HEK293T (cell line): ENCODE measurements at regions not wholly inside any gene's neighbourhood (a gene's known extent, or its start where the extent isn't known, plus 50 kb on each side); places are given as distances from the start of the nearest gene placed in this dataset.

Source experiments
- ELF4 ChIP-seq: fragments of 450-650 bp; IDR thresholded peaks from 2 replicates; pipeline ENCODE4 v1.6.1; 2017; ENCODE audit warnings: antibody characterized with exemption
- FOXK2 ChIP-seq: fragments of 450-650 bp; IDR thresholded peaks from 2 replicates; pipeline ENCODE4 v1.6.1; 2016; ENCODE audit warnings: mild to moderate bottlenecking
- SP1 ChIP-seq: fragments of 450-650 bp; IDR thresholded peaks from 2 replicates; pipeline ENCODE4 v1.6.1; 2017
- ZNF384 ChIP-seq: fragments of 450-650 bp; IDR thresholded peaks from 2 replicates; pipeline ENCODE4 v1.6.1; 2016

GRCh38 chr6:105573138-105573537 is 170.3 kb upstream of the PREP start:
- no peak for TF ChIP-seq ZNF384
- no peak for TF ChIP-seq FOXK2
- TF ChIP-seq SP1, result no peak
- TF ChIP-seq ELF4, result no peak
